ENCODE measurements at regions not wholly inside any gene's neighbourhood (a gene's known extent, or its start where the extent isn't known, plus 50 kb on each side); places are given as distances from the start of the nearest gene placed in this dataset.

DNA sequence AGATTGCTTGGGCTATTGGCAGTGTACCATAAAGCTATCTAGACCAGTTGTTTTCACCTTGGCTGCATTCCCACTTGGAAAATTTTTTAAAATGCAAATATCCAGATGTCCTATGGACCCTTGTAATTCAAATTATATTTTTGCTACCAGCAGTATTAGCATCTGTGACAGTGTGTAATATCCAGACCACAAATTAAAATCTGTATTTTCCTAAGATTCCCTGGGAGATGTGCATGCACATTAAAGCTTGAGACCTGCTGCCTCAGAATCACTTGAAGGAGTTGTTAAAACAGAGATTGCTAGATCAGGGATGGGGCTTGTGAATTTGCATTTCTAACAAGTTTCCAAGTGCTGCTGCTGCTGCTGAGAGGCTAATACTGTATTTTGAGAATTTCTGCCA lies 381.2 kb upstream of the PDE4D start:
- H3K4me1 ChIP-seq: no peaks in the 10 kb centered on the region
- H3K9me3 ChIP-seq: no peaks in the 10 kb centered on the region
- TF ChIP-seq CTCF (IDR thresholded peaks at IDR 0.05) (no peak), POLR2AphosphoS5 (IDR thresholded peaks at IDR 0.05) (no peak), POLR2A (IDR thresholded peaks at IDR 0.05) (no peak), EP300 (IDR thresholded peaks at IDR 0.05) (no peak)
- H3K4me3 ChIP-seq: no peak overlapping the region
- H3K27ac ChIP-seq: no peak overlapping the region
- H3K36me3 ChIP-seq: no peaks in the 10 kb centered on the region
- DNase-seq (ENCODE audit: low spot score in 2 of 2): no peak
- no peaks in the 10 kb centered on the region for H3K27me3 ChIP-seq

DNA sequence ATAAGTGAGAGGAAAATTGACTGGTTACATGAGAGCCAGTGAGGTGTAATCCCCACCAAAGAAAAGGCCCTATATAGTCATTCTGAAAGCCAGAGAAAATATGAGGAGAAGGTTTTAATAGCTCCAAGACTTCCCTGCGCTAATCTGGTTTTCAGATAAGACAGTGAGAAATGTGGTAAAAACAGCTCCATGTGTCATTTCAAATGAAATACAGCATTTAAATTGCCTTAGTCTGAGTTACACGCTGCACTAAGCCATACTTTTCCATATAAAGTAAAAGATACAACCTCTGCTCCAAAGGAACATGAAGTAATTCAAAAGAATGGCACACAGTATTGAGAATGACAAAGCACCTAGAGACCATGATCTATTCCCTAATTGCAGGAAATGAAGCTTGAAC lies 378.0 kb upstream of the PDE4D start:
- 67% methylated on average over 2 of the region's 2 CpGs for WGBS
- no peak for DNase-seq (ENCODE audit: low spot score in 2 of 2)
- H3K4me3 ChIP-seq: no peak overlapping the region
- TF ChIP-seq POLR2A (IDR thresholded peaks at IDR 0.05): no peak
- no peaks in the 10 kb centered on the region for H3K36me3 ChIP-seq
- H3K27me3 ChIP-seq: no peaks in the 10 kb centered on the region
- H3K9me3 ChIP-seq: no peaks in the 10 kb centered on the region
- no peak overlapping the region for H3K27ac ChIP-seq
- H3K4me1 ChIP-seq: no peaks in the 10 kb centered on the region

- H3K9me3 ChIP-seq: no peaks in the 10 kb centered on the region
- no peak for DNase-seq (ENCODE audit: low spot score in 2 of 2)
- 82% methylated on average over 3 of the region's 3 CpGs for WGBS
- no peaks in the 10 kb centered on the region for H3K4me1 ChIP-seq
- no peaks in the 10 kb centered on the region for H3K36me3 ChIP-seq
- no peak overlapping the region for H3K27ac ChIP-seq
- H3K4me3 ChIP-seq: no peak overlapping the region
- no peaks in the 10 kb centered on the region for H3K27me3 ChIP-seq
- no peak for TF ChIP-seq POLR2A (IDR thresholded peaks at IDR 0.05)
- no peak for TF ChIP-seq POLR2AphosphoS5 (IDR thresholded peaks at IDR 0.05)
- no peak for TF ChIP-seq CTCF (IDR thresholded peaks at IDR 0.05)
Observed at GRCh38 chr5:60267907-60268306, 374.4 kb upstream of the PDE4D start.

GRCh38 chr5:60263346-60263745 lies 369.8 kb upstream of the PDE4D start:
- Histone ChIP-seq H3K9me3 (no peaks in the 10 kb centered on the region), H3K4me1 (no peaks in the 10 kb centered on the region), H3K36me3 (no peaks in the 10 kb centered on the region), H3K27me3 (no peaks in the 10 kb centered on the region), H3K4me3 (no peak overlapping the region), H3K27ac (no peak overlapping the region)
- TF ChIP-seq POLR2A (IDR thresholded peaks at IDR 0.05): no peak
- TF ChIP-seq CTCF (IDR thresholded peaks at IDR 0.05): no peak
- no peak for TF ChIP-seq POLR2AphosphoS5 (IDR thresholded peaks at IDR 0.05)
- TF ChIP-seq EP300 (IDR thresholded peaks at IDR 0.05): no peak
- 85% methylated on average over 5 of the region's 5 CpGs for WGBS
- no peak for DNase-seq (ENCODE audit: low spot score in 2 of 2)

DNA sequence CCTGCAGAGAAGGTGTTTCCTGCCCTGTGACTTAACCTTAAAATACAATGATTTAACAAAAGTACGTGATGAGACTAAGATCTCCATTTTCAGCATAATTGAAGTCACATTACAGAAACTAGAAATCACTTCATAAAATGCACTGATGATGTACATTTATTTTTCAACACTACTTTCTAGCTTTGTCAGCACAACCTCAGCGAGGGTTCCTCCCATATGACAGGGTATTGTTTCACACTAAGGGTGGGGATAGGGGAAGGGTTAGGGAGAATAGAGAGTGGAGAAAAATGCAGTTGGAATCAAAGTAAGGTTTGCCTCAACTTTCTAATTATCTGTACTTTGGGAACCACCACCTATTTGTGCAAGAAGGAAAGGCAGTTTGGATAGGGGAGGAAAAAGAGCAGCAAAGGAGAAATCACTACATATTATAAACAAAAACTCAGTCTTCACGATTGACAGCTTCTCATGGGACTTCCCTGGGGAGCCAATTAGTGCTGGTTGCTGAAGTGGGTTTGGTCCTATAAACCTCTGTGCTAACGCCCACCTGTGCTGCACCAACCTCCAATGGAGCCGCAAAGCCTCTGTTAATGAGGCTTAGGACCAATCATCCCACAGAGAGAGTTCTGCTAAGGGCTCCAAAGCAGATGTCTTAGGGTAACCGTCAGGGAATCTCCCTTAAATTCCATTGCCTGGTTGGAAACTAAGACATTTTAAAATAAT lies 369.2 kb upstream of the PDE4D start:
- Histone ChIP-seq H3K27me3 (no peaks in the 10 kb centered on the region), H3K27ac (no peak overlapping the region), H3K4me1 (no peaks in the 10 kb centered on the region), H3K9me3 (no peaks in the 10 kb centered on the region), H3K4me3 (no peak overlapping the region), H3K36me3 (no peaks in the 10 kb centered on the region)
- no peak for DNase-seq (ENCODE audit: low spot score in 2 of 2)
- 70% methylated on average over 6 of the region's 6 CpGs for WGBS
- TF ChIP-seq POLR2AphosphoS5 (IDR thresholded peaks at IDR 0.05): no peak
- TF ChIP-seq EP300 (IDR thresholded peaks at IDR 0.05): no peak
- TF ChIP-seq POLR2A (IDR thresholded peaks at IDR 0.05): no peak
- TF ChIP-seq CTCF (IDR thresholded peaks at IDR 0.05): no peak

DNA sequence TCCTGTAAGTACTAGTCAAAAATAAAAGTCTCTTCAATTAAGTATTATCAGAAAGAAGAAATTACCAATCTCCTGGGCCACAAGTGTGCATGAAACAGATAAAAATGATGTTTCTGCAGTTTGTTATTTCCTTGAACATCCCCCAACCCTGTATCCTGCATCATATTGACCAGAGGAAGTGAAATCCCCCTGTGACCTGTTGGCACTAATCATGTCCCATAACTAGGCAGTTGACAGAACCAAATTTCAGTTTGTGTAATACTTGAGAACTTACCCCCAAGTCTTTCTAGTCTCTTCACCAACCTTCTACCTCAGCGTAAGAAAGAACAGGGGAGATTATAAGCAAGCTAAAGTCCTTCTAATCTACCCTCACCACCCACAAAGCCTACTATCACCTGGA lies 368.2 kb upstream of the PDE4D start:
- no peak overlapping the region for H3K4me3 ChIP-seq
- no peaks in the 10 kb centered on the region for H3K27me3 ChIP-seq
- no peaks in the 10 kb centered on the region for H3K4me1 ChIP-seq
- DNase-seq (ENCODE audit: low spot score in 2 of 2): no peak
- TF ChIP-seq CTCF (IDR thresholded peaks at IDR 0.05): no peak
- TF ChIP-seq POLR2A (IDR thresholded peaks at IDR 0.05): no peak
- no peak for TF ChIP-seq POLR2AphosphoS5 (IDR thresholded peaks at IDR 0.05)
- TF ChIP-seq EP300 (IDR thresholded peaks at IDR 0.05): no peak
- no peak overlapping the region for H3K27ac ChIP-seq
- no peaks in the 10 kb centered on the region for H3K9me3 ChIP-seq
- H3K36me3 ChIP-seq: no peaks in the 10 kb centered on the region
- WGBS: 95% methylated on average over 1 of the region's 1 CpG

All from suprapubic skin (tissue), 4 donors.